Vagina (tissue), 2 donors: ENCODE measurements at regions not wholly inside any gene's neighbourhood (a gene's known extent, or its start where the extent isn't known, plus 50 kb on each side); places are given as distances from the start of the nearest gene placed in this dataset.

ENCODE experiments used
- DNase-seq, 2 donors: peaks; one replicate each; pipeline ENCODE4 v3.0.0-alpha.2; 2017; ENCODE audit errors: extremely low spot score in 2 of 2
- H3K27ac ChIP-seq: fragments of 200-600 bp; sonication (generic); one replicate; pipeline ENCODE4 v1.5.1; 2019
- H3K27me3 ChIP-seq: fragments of 200-600 bp; sonication (generic); one replicate; pipeline ENCODE4 v1.5.1; 2019
- H3K36me3 ChIP-seq, 2 donors: fragments of 200-600 bp; sonication (generic); one replicate each; pipeline ENCODE4 v1.5.1; 2017 to 2019
- H3K4me1 ChIP-seq: fragments of 200-600 bp; sonication (generic); one replicate; pipeline ENCODE4 v1.5.1; 2019
- H3K4me3 ChIP-seq, 2 donors: fragments of 200-600 bp; sonication (generic); 1 replicate in 1 of 2; 2 replicates in 1 of 2; pipeline ENCODE4 v1.5.1; 2016 to 2019
- H3K9me3 ChIP-seq: fragments of 200-600 bp; sonication (generic); one replicate; pipeline ENCODE4 v1.5.1; 2019
- POLR2A ChIP-seq, 2 donors: fragments of 450-650 bp; IDR thresholded peaks; one replicate each; pipeline ENCODE4 v1.6.1; 2017; ENCODE audit warnings: antibody characterized with exemption in 2 of 2, mild to moderate bottlenecking in 2 of 2, moderate library complexity in 2 of 2
- POLR2AphosphoS5 ChIP-seq, 2 donors: sonication (generic); formaldehyde crosslinking; IDR thresholded peaks; one replicate each; pipeline ENCODE4 v1.9.0; 2017; ENCODE audit warnings: antibody characterized with exemption in 2 of 2, mild to moderate bottlenecking in 2 of 2, low read depth in 1 of 2; ENCODE audit not compliant: insufficient read depth in 1 of 2
- intact Hi-C: fragments of 100-400 bp; cut with DNase I; formaldehyde crosslinking; loops from one replicate; pipeline ENCODE4 v1.15.1; 2023
- TF ChIP-seq, protein P1 (sequence below), 3 experiments: fragments of 450-650 bp in 2 of 3; fragments of 200-600 bp in 1 of 3; sonication (generic) in 1 of 3; IDR thresholded peaks; one replicate each; pipeline ENCODE4 v1.5.1; 2017 to 2019; ENCODE audit warnings: antibody characterized with exemption in 3 of 3, mild to moderate bottlenecking in 2 of 3, moderate library complexity in 2 of 3

DNA sequence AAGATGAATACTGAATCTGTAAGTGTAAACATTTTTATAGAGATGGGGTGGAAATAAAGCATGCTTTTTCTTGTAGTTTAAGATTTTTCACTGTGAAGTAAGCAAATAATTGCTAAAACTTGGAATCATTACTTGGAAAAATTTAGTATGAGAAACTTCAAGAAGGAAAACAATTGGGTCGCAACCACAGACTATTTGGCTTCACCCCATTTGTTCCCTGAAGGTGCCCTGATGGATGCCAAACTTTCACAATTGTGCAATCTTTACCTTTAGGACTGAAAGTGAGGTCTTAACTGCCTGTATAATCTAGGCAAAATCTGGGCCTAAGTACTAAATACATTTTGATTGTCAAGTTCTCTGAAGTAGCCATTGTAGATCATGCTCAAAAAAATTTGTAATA lies 330.1 kb downstream of the HDGFL1 start:
- TF ChIP-seq POLR2AphosphoS5 (IDR thresholded peaks at IDR 0.05; ENCODE audit: insufficient read depth in 1 of 2, low read depth in 1 of 2) (no peak), POLR2A (IDR thresholded peaks at IDR 0.05) (no peak)
- TF ChIP-seq, protein P1, sequence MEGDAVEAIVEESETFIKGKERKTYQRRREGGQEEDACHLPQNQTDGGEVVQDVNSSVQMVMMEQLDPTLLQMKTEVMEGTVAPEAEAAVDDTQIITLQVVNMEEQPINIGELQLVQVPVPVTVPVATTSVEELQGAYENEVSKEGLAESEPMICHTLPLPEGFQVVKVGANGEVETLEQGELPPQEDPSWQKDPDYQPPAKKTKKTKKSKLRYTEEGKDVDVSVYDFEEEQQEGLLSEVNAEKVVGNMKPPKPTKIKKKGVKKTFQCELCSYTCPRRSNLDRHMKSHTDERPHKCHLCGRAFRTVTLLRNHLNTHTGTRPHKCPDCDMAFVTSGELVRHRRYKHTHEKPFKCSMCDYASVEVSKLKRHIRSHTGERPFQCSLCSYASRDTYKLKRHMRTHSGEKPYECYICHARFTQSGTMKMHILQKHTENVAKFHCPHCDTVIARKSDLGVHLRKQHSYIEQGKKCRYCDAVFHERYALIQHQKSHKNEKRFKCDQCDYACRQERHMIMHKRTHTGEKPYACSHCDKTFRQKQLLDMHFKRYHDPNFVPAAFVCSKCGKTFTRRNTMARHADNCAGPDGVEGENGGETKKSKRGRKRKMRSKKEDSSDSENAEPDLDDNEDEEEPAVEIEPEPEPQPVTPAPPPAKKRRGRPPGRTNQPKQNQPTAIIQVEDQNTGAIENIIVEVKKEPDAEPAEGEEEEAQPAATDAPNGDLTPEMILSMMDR (IDR thresholded peaks at IDR 0.05) = no peak
- no peaks in the 10 kb centered on the region for H3K36me3 ChIP-seq

DNA sequence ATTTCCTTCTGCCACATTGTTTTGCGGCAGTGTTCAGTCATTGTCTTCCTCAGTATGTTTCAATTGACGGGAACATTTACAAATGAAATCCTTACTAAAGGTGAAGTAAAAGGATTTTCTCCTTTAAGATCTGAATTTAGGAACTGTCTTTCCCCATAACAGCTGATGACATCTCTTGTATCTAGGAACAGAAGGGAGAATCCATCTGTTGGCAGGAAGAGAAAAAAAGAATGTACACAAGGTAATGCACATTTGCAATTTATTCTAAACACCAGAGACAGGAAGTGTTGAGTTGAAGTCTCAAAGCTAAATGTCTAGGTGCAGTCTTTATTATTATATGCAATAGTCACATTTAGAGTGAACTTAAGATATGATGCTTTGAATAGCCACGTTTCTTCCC lies 334.5 kb downstream of the HDGFL1 start:
- intact Hi-C loops = no loop called here
- no peaks in the 10 kb centered on the region for H3K36me3 ChIP-seq
- H3K27ac ChIP-seq = no peak overlapping the region
- no peak for DNase-seq
- no peak overlapping the region for H3K4me3 ChIP-seq
- no peaks in the 10 kb centered on the region for H3K4me1 ChIP-seq
- H3K9me3 ChIP-seq = no peaks in the 10 kb centered on the region
- TF ChIP-seq, protein P1 (IDR thresholded peaks at IDR 0.05) = no peak
- H3K27me3 ChIP-seq = no peaks in the 10 kb centered on the region

More for the DNA sequence above, 330.1 kb downstream of the HDGFL1 start:
- Histone ChIP-seq H3K27me3 (no peaks in the 10 kb centered on the region), H3K27ac (no peak overlapping the region), H3K9me3 (no peaks in the 10 kb centered on the region), H3K4me3 (no peak overlapping the region), H3K4me1 (no peaks in the 10 kb centered on the region)
- intact Hi-C loops = no loop called here
- no peak for DNase-seq

DNA sequence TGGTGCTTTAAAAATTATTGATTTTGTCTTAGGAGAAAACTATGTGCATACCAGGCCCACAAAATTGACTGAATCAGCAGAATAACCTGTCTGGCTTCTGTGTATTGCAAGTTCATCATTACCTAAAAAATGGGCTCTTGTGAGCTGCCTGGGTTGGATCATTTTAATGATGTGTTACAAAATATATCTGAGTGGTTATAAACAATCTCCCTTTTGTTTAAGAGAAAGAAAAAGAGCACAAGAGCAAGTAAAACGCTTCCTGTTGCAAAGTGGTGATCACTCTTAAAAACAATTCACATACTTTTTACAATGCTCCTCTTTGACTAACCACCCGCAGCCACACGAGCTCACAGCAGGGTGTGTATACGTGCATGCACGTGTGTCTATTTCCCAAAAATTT lies 335.1 kb downstream of the HDGFL1 start:
- H3K36me3 ChIP-seq = no peaks in the 10 kb centered on the region
- no peaks in the 10 kb centered on the region for H3K27me3 ChIP-seq
- no peak for DNase-seq
- H3K4me3 ChIP-seq = no peak overlapping the region
- intact Hi-C loops = no loop called here
- H3K4me1 ChIP-seq = no peaks in the 10 kb centered on the region
- no peak for TF ChIP-seq POLR2AphosphoS5 (IDR thresholded peaks at IDR 0.05; ENCODE audit: insufficient read depth in 1 of 2, low read depth in 1 of 2)
- no peak for TF ChIP-seq POLR2A (IDR thresholded peaks at IDR 0.05)
- TF ChIP-seq, protein P1 (IDR thresholded peaks at IDR 0.05) = no peak
- H3K27ac ChIP-seq = no peak overlapping the region
- no peaks in the 10 kb centered on the region for H3K9me3 ChIP-seq

DNA sequence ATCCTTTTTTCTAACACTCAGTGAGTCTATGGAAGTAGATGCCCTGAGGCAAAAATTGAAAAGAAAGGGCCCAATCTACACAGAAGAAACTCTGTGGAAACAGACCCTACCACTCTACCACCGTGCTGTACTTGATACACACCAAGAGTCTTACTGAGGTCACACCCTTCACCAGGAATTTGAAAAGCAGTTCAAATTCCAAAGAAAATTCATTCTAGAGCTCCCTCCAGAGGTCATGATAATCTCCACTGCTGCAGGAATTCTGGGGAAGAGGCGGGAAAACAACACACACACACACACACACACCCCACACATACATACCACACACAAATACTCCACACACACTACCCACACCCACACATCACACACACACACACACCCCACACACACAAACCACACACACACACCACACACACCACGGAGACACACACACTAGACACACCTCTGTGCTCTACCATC lies 336.8 kb downstream of the HDGFL1 start:
- Histone ChIP-seq H3K4me3 (no peak overlapping the region), H3K36me3 (no peaks in the 10 kb centered on the region), H3K27me3 (no peaks in the 10 kb centered on the region), H3K9me3 (no peaks in the 10 kb centered on the region), H3K4me1 (no peaks in the 10 kb centered on the region), H3K27ac (no peak overlapping the region)
- TF ChIP-seq, protein P1 (IDR thresholded peaks at IDR 0.05) = no peak
- TF ChIP-seq POLR2AphosphoS5 (IDR thresholded peaks at IDR 0.05; ENCODE audit: insufficient read depth in 1 of 2, low read depth in 1 of 2) (no peak), POLR2A (IDR thresholded peaks at IDR 0.05) (no peak)
- intact Hi-C loops = no loop called here
- DNase-seq = no peak

DNA sequence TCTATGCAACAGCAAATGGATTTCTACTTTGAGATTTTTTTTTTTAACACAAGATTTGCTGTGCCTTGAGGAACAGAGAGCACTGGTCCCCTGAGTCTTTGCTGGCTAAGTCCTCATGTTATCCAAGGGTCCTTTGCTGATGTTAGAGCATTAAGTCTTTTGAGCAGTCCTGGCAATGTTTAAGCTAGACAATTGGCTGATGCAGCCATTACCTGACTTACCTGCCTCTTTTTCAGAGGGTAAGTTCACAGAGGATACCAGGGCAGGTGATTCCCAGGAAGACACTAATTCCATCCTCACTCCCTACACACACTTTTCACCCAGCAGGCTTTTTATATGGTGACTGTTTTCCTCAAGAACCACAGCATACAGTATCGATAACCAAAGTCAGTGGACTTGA lies 337.7 kb downstream of the HDGFL1 start:
- intact Hi-C loops = no loop called here
- TF ChIP-seq POLR2A (IDR thresholded peaks at IDR 0.05) = no peak
- TF ChIP-seq, protein P1 (IDR thresholded peaks at IDR 0.05) = no peak
- TF ChIP-seq POLR2AphosphoS5 (IDR thresholded peaks at IDR 0.05; ENCODE audit: insufficient read depth in 1 of 2, low read depth in 1 of 2) = no peak
- no peaks in the 10 kb centered on the region for H3K36me3 ChIP-seq
- no peaks in the 10 kb centered on the region for H3K9me3 ChIP-seq
- no peak overlapping the region for H3K4me3 ChIP-seq
- H3K27me3 ChIP-seq = no peaks in the 10 kb centered on the region
- no peak overlapping the region for H3K27ac ChIP-seq
- no peak for DNase-seq
- no peaks in the 10 kb centered on the region for H3K4me1 ChIP-seq
